ENCODE measurements at regions not wholly inside any gene's neighbourhood (a gene's known extent, or its start where the extent isn't known, plus 50 kb on each side); places are given as distances from the start of the nearest gene placed in this dataset.

DNA sequence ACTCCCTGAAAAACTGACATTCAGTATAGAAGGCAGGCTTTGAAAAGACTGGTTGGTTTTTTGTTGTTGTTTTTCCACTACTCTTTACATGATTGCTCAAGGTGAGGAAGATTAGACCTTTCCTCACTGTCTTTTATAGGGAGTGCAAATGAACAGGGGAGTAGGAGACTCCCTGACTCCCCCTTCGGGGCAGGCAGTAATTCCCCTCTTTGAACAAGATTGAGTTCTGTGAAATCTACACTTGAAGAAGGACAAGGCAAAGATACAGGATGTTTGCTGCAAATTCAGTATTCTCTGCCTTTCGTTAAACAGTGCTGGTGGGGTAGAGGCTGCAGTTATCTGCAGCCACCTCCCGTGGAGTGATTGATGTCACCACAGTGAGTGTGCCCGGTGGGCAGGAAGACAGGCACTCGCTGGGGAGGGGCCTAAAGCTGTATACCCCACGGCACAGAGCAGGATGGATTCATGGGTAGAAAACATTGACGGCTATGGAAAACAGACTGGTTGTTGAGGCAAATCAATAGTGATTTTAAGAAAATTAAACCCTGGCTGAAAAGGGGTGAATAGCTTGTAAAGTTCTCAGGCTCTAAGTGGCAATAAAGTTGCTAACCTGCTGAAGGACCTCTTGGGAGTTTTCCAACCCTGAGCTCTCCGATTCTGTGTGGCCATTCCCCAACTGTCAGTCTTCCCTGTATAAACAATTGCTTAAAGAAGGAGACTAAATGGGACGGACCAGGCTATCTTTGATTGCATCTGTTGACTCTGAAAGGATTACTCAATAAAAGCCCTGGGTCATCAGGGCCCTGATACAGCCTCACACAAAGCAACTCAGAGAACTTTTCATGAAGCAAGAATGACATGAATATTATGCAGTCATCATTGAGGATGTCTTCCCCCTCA lies 308.3 kb downstream of the TBC1D4 start:
- no peak for FAIRE-seq

DNA sequence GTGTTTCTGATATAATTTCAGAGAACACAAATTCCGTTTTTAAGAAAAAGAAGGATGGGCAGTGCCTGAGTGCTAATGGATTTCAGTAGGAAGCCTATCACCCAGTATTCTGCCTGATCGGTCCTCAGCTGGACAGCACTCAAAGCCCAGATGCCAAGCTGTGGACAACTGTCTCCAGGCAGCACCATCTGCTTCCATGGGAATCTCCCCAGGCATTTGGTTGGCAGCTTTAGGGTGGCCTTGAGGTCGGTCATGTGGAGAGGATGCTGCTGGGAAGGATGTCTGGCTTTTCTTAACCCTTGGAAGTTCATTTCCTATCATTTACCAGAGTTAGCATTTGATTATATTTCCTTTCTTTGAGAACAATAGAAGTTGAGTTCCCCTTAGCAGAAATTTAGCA lies 311.7 kb downstream of the TBC1D4 start:
- Histone ChIP-seq H3K9me3 (ENCODE audit: control insufficient read depth in 2 of 2, insufficient read depth in 1 of 2, low read depth in 1 of 2, low read length in 1 of 2) (no peaks in the 10 kb centered on the region), H3K27me3 (ENCODE audit: control insufficient read depth in 3 of 3, insufficient read depth in 3 of 3, low read length in 3 of 3) (no peaks in the 10 kb centered on the region), H3K4me3 (ENCODE audit: low read depth in 1 of 3, low read length in 3 of 3) (no peak overlapping the region), H3K36me3 (ENCODE audit: control insufficient read depth in 3 of 3, insufficient read depth in 2 of 3, low read depth in 1 of 3, low read length in 3 of 3) (no peaks in the 10 kb centered on the region), H3K27ac (ENCODE audit: low read depth in 1 of 3, low read length in 2 of 3) (no peak overlapping the region), H3K4me1 (ENCODE audit: control insufficient read depth in 3 of 3, insufficient read depth in 2 of 3, low read depth in 1 of 3, low read length in 2 of 3) (no peaks in the 10 kb centered on the region)
- no peak for DNase-seq
- 64 to 74% (median 66%) methylated on average over 3 of the region's 3 CpGs for WGBS, 3 donors
- no peak for FAIRE-seq

More for the DNA sequence above, 308.3 kb downstream of the TBC1D4 start:
- WGBS, 3 donors = 29 to 34% (median 30%) methylated on average over 9 of the region's 9 CpGs
- H3K4me1 ChIP-seq (ENCODE audit: control insufficient read depth in 3 of 3, insufficient read depth in 2 of 3, low read depth in 1 of 3, low read length in 2 of 3) = no peaks in the 10 kb centered on the region
- H3K4me3 ChIP-seq (ENCODE audit: low read depth in 1 of 3, low read length in 3 of 3) = no peak overlapping the region
- no peaks in the 10 kb centered on the region for H3K27me3 ChIP-seq (ENCODE audit: control insufficient read depth in 3 of 3, insufficient read depth in 3 of 3, low read length in 3 of 3)
- no peaks in the 10 kb centered on the region for H3K36me3 ChIP-seq (ENCODE audit: control insufficient read depth in 3 of 3, insufficient read depth in 2 of 3, low read depth in 1 of 3, low read length in 3 of 3)
- no peak overlapping the region for H3K27ac ChIP-seq (ENCODE audit: low read depth in 1 of 3, low read length in 2 of 3)
- no peaks in the 10 kb centered on the region for H3K9me3 ChIP-seq (ENCODE audit: control insufficient read depth in 2 of 2, insufficient read depth in 1 of 2, low read depth in 1 of 2, low read length in 1 of 2)
- DNase-seq = no peak

DNA sequence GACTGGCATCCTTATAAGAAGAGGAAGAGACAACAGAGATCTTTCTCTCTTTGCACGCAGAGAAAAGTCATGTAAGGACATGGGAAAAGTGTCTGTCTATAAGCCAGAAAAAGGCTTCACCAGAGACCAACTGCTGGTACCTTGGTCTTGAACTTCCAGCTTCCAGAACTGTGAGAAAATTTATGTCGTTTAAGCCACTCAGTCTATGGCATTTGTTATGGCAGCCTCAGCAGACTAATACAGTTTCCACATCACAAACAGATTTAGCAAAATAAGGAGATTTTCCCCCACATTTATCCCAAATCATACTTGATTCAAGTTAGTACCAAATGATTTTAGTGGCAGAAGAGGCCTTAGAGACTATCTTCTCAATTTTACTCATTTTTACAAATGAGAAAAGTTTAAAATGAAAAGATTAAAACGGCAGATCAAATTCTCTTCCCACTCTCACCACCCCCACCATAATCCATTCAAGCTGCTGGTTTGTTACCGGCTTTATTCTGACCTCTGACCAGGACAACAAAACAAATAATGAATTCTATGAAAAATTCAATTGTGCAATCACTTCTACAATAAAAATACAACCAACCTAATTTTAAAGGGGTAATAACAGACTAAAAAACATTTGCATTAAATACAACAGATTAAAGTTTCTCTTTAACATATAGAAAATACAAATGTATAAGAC lies 316.3 kb downstream of the TBC1D4 start:
- WGBS, 3 donors = 60 to 69% (median 66%) methylated on average over 4 of the region's 4 CpGs
- no peaks in the 10 kb centered on the region for H3K4me1 ChIP-seq (ENCODE audit: control insufficient read depth in 3 of 3, insufficient read depth in 2 of 3, low read depth in 1 of 3, low read length in 2 of 3)
- FAIRE-seq (no peak), DNase-seq (no peak)
- no peaks in the 10 kb centered on the region for H3K36me3 ChIP-seq (ENCODE audit: control insufficient read depth in 3 of 3, insufficient read depth in 2 of 3, low read depth in 1 of 3, low read length in 3 of 3)
- no peaks in the 10 kb centered on the region for H3K9me3 ChIP-seq (ENCODE audit: control insufficient read depth in 2 of 2, insufficient read depth in 1 of 2, low read depth in 1 of 2, low read length in 1 of 2)
- H3K27ac ChIP-seq (ENCODE audit: low read depth in 1 of 3, low read length in 2 of 3) = no peak overlapping the region
- no peak overlapping the region for H3K4me3 ChIP-seq (ENCODE audit: low read depth in 1 of 3, low read length in 3 of 3)
- H3K27me3 ChIP-seq (ENCODE audit: control insufficient read depth in 3 of 3, insufficient read depth in 3 of 3, low read length in 3 of 3) = no peaks in the 10 kb centered on the region

DNA sequence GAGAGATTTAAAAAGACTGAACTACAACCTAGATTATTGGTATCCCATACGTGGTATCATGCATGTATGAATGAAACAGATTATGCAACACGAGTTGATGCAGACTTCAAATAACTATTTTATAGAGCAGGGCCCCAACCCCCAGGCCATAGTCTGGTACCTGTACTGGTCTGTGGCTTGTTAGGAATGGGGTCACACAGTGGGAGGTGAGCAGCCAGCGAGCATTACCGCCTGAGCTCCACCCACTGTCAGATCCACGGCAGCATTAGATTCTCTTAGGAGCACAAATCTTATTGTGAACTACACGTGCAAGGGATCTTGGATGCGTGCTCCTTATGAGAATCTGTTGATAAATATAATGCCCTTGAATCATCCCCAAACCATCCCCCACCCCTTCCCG lies 320.2 kb downstream of the TBC1D4 start:
- Histone ChIP-seq H3K9me3 (ENCODE audit: control insufficient read depth in 2 of 2, insufficient read depth in 1 of 2, low read depth in 1 of 2, low read length in 1 of 2) (no peaks in the 10 kb centered on the region), H3K4me3 (ENCODE audit: low read depth in 1 of 3, low read length in 3 of 3) (no peak overlapping the region), H3K27ac (ENCODE audit: low read depth in 1 of 3, low read length in 2 of 3) (no peak overlapping the region), H3K4me1 (ENCODE audit: control insufficient read depth in 3 of 3, insufficient read depth in 2 of 3, low read depth in 1 of 3, low read length in 2 of 3) (no peaks in the 10 kb centered on the region), H3K27me3 (ENCODE audit: control insufficient read depth in 3 of 3, insufficient read depth in 3 of 3, low read length in 3 of 3) (no peaks in the 10 kb centered on the region), H3K36me3 (ENCODE audit: control insufficient read depth in 3 of 3, insufficient read depth in 2 of 3, low read depth in 1 of 3, low read length in 3 of 3) (no peaks in the 10 kb centered on the region)
- 59 to 70% (median 59%) methylated on average over 8 of the region's 8 CpGs for WGBS, 3 donors
- FAIRE-seq (no peak), DNase-seq (no peak)

DNA sequence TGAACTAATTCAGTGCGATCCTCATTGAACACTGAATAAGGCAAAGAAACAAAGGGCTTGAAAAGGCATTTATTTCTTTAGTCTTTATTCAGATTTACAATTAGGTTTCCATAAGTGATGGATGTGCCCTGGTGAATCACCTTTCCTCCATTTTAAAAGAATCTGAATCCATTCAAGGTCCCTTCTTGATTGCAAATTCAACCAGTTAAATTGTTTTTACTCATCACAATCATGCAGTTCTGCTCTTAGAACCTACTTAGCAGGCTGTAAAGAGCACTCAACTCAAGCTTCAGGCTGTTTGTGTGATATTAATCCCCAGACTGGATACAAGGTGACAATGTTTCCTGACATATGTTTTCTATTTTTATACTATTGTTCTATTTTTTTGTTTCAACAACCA lies 321.0 kb downstream of the TBC1D4 start:
- 71 to 89% (median 87%) methylated on average over 1 of the region's 1 CpG for WGBS, 3 donors
- no peaks in the 10 kb centered on the region for H3K36me3 ChIP-seq (ENCODE audit: control insufficient read depth in 3 of 3, insufficient read depth in 2 of 3, low read depth in 1 of 3, low read length in 3 of 3)
- H3K27ac ChIP-seq (ENCODE audit: low read depth in 1 of 3, low read length in 2 of 3) = no peak overlapping the region
- H3K27me3 ChIP-seq (ENCODE audit: control insufficient read depth in 3 of 3, insufficient read depth in 3 of 3, low read length in 3 of 3) = no peaks in the 10 kb centered on the region
- no peak for DNase-seq
- no peaks in the 10 kb centered on the region for H3K4me1 ChIP-seq (ENCODE audit: control insufficient read depth in 3 of 3, insufficient read depth in 2 of 3, low read depth in 1 of 3, low read length in 2 of 3)
- no peak overlapping the region for H3K4me3 ChIP-seq (ENCODE audit: low read depth in 1 of 3, low read length in 3 of 3)
- no peak for FAIRE-seq
- peaks cover 0 to 3% of the 10 kb centered on the region in 2 donors for H3K9me3 ChIP-seq (ENCODE audit: control insufficient read depth in 2 of 2, insufficient read depth in 1 of 2, low read depth in 1 of 2, low read length in 1 of 2)

DNA sequence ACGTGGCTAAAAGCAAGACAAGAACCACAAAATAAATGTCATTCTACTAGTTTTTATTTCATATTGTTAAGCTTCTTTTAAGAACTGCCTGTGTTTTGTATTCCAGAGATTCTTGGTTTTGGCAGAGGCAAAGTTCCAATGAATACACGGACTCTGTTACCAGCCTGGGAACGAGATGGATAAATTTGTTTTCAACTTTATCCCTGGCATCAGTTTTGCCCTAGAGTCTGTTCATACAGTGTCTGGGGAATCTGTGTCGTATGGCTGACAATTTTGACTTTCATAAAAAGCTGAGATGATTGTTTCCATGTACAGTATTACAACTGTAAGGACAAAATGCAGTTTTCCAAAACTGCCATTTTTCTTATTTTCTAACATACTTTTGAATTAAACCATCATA lies 327.6 kb downstream of the TBC1D4 start:
- Histone ChIP-seq H3K4me3 (ENCODE audit: low read depth in 1 of 3, low read length in 3 of 3) (no peak overlapping the region), H3K9me3 (ENCODE audit: control insufficient read depth in 2 of 2, insufficient read depth in 1 of 2, low read depth in 1 of 2, low read length in 1 of 2) (peaks cover 0 to 3% of the 10 kb centered on the region in 2 donors), H3K27me3 (ENCODE audit: control insufficient read depth in 3 of 3, insufficient read depth in 3 of 3, low read length in 3 of 3) (peaks cover 0 to 1% (median 0%) of the 10 kb centered on the region in 3 donors), H3K4me1 (ENCODE audit: control insufficient read depth in 3 of 3, insufficient read depth in 2 of 3, low read depth in 1 of 3, low read length in 2 of 3) (no peaks in the 10 kb centered on the region), H3K27ac (ENCODE audit: low read depth in 1 of 3, low read length in 2 of 3) (no peak overlapping the region), H3K36me3 (ENCODE audit: control insufficient read depth in 3 of 3, insufficient read depth in 2 of 3, low read depth in 1 of 3, low read length in 3 of 3) (no peaks in the 10 kb centered on the region)
- FAIRE-seq (no peak), DNase-seq (no peak)
- 65 to 71% (median 69%) methylated on average over 4 of the region's 4 CpGs for WGBS, 3 donors

DNA sequence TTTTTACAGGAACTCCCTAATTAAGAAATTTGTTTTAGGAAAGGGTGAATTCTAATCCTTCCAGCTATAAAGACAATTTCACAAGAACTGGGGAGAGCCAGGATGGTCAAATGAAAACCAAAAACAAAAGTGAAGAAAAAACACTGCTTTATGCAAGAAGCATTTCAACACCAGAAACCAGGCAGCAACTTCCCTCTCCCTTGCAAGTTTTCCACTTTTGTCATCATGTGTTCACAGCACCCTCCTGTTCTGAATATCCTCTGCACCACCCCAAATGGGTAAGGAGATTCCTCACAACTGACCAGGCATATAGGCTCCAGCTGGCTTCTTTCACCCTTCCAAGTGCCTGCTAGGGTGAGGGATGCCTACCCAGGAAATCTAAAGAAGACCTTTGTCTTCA lies 328.1 kb downstream of the TBC1D4 start:
- no peak overlapping the region for H3K27ac ChIP-seq (ENCODE audit: low read depth in 1 of 3, low read length in 2 of 3)
- no peak overlapping the region for H3K4me3 ChIP-seq (ENCODE audit: low read depth in 1 of 3, low read length in 3 of 3)
- FAIRE-seq (no peak), DNase-seq (no peak)
- no peaks in the 10 kb centered on the region for H3K36me3 ChIP-seq (ENCODE audit: control insufficient read depth in 3 of 3, insufficient read depth in 2 of 3, low read depth in 1 of 3, low read length in 3 of 3)
- H3K9me3 ChIP-seq (ENCODE audit: control insufficient read depth in 2 of 2, insufficient read depth in 1 of 2, low read depth in 1 of 2, low read length in 1 of 2) = peaks cover 0 to 3% of the 10 kb centered on the region in 2 donors
- H3K4me1 ChIP-seq (ENCODE audit: control insufficient read depth in 3 of 3, insufficient read depth in 2 of 3, low read depth in 1 of 3, low read length in 2 of 3) = no peaks in the 10 kb centered on the region
- peaks cover 0 to 1% (median 0%) of the 10 kb centered on the region in 3 donors for H3K27me3 ChIP-seq (ENCODE audit: control insufficient read depth in 3 of 3, insufficient read depth in 3 of 3, low read length in 3 of 3)

DNA sequence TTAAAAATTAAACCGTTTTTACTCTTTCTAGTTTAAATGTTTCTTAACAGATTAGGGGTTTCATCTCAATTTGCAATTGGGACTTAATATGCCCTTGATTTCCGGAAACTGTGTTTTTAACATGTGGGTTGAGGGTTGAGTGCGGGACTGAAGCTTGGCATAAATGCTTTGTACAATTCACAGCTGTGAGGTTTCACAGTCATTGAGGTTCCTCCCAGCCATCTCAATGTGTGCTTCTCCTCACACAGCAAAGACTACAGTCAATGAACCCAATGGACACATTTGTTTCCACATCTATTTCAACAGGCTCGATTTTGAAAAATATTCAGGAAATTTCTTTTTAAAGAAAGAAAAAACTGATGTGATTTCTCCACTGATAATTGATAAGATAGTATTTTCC lies 328.6 kb downstream of the TBC1D4 start:
- FAIRE-seq = no peak
- no peak for DNase-seq
- H3K36me3 ChIP-seq (ENCODE audit: control insufficient read depth in 3 of 3, insufficient read depth in 2 of 3, low read depth in 1 of 3, low read length in 3 of 3) = no peaks in the 10 kb centered on the region
- no peaks in the 10 kb centered on the region for H3K4me1 ChIP-seq (ENCODE audit: control insufficient read depth in 3 of 3, insufficient read depth in 2 of 3, low read depth in 1 of 3, low read length in 2 of 3)
- H3K27me3 ChIP-seq (ENCODE audit: control insufficient read depth in 3 of 3, insufficient read depth in 3 of 3, low read length in 3 of 3) = peaks cover 0 to 1% (median 0%) of the 10 kb centered on the region in 3 donors
- WGBS, 3 donors = 49 to 65% (median 56%) methylated on average over 4 of the region's 4 CpGs
- peaks cover 0 to 3% of the 10 kb centered on the region in 2 donors for H3K9me3 ChIP-seq (ENCODE audit: control insufficient read depth in 2 of 2, insufficient read depth in 1 of 2, low read depth in 1 of 2, low read length in 1 of 2)
- H3K27ac ChIP-seq (ENCODE audit: low read depth in 1 of 3, low read length in 2 of 3) = no peak overlapping the region
- no peak overlapping the region for H3K4me3 ChIP-seq (ENCODE audit: low read depth in 1 of 3, low read length in 3 of 3)
